ENCODE measurements at regions not wholly inside any gene's neighbourhood (a gene's known extent, or its start where the extent isn't known, plus 50 kb on each side); places are given as distances from the start of the nearest gene placed in this dataset.

DNA sequence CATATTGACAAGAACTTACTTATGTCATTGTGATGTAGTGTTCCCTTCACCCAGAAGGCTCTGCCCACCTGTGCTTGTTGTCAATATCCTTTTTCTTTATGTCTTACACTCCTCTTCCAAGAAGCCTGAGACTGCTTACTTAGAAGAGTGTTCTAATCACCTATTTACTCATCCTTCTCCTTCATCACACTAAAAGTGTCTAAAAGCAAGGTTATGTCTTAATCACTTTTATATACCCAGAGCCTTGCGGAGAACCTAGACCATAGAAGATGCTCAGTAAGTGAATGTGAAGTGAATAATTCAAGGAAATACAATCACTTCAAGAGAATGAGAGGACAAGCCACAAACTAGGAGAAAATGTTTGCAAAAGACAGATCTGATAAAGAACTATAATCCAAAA, 177.6 kb upstream of the S100G start:
- intact Hi-C loops (cut with DNase I; ENCODE audit: low total_unique reads) = no loop called here
- Histone ChIP-seq H3K36me3 (no peaks in the 10 kb centered on the region), H3K27me3 (replicated peaks in 1 of 7) (no peaks in the 10 kb centered on the region), H3K4me3 (no peak overlapping the region), H3K27ac (no peak overlapping the region), H3K9me3 (no peaks in the 10 kb centered on the region), H3K4me1 (no peaks in the 10 kb centered on the region)
- 93 to 100% (median 95%) methylated on average over 1 of the region's 1 CpG for WGBS, 5 donors
- TF ChIP-seq POLR2AphosphoS5 (IDR thresholded peaks at IDR 0.05) = no peak
- no peak for TF ChIP-seq POLR2A (IDR thresholded peaks at IDR 0.05)
- TF ChIP-seq, protein P1, sequence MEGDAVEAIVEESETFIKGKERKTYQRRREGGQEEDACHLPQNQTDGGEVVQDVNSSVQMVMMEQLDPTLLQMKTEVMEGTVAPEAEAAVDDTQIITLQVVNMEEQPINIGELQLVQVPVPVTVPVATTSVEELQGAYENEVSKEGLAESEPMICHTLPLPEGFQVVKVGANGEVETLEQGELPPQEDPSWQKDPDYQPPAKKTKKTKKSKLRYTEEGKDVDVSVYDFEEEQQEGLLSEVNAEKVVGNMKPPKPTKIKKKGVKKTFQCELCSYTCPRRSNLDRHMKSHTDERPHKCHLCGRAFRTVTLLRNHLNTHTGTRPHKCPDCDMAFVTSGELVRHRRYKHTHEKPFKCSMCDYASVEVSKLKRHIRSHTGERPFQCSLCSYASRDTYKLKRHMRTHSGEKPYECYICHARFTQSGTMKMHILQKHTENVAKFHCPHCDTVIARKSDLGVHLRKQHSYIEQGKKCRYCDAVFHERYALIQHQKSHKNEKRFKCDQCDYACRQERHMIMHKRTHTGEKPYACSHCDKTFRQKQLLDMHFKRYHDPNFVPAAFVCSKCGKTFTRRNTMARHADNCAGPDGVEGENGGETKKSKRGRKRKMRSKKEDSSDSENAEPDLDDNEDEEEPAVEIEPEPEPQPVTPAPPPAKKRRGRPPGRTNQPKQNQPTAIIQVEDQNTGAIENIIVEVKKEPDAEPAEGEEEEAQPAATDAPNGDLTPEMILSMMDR (IDR thresholded peaks at IDR 0.05 in 8 of 11, conservative IDR thresholded peaks at IDR 0.05 in 3 of 11) = no peak
- no peak for DNase-seq

DNA sequence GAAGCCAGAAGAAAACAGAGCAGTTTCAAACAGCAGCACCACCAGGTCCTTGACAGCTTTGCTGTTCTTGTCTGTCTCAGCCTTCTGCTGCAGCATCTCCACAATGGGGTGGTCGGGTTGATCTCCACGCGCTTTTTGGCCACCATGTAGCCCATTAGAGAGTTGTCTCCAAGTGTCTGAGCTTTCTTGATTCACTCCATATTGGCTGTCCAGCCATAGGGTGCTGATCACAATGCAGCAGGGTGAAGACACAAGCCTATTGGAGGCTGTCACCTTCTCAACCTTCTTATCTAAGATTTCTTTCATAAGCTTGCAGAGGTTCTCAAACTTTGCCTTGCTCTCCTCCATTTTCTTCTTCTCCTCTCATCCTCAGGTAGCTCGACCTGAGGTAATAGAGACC, 175.4 kb upstream of the S100G start:
- Histone ChIP-seq H3K9me3 (no peaks in the 10 kb centered on the region), H3K27ac (no peak overlapping the region), H3K27me3 (replicated peaks in 1 of 7) (no peaks in the 10 kb centered on the region), H3K36me3 (no peaks in the 10 kb centered on the region), H3K4me1 (no peaks in the 10 kb centered on the region), H3K4me3 (no peak overlapping the region)
- no peak for DNase-seq
- WGBS, 5 donors = 75 to 94% (median 87%) methylated on average over 1 to 4 of the region's 4 CpGs
- no peak for TF ChIP-seq POLR2A (IDR thresholded peaks at IDR 0.05)
- TF ChIP-seq, protein P1 (IDR thresholded peaks at IDR 0.05 in 8 of 11, conservative IDR thresholded peaks at IDR 0.05 in 3 of 11) = no peak
- TF ChIP-seq POLR2AphosphoS5 (IDR thresholded peaks at IDR 0.05) = no peak
- intact Hi-C loops (cut with DNase I; ENCODE audit: low total_unique reads) = no loop called here

DNA sequence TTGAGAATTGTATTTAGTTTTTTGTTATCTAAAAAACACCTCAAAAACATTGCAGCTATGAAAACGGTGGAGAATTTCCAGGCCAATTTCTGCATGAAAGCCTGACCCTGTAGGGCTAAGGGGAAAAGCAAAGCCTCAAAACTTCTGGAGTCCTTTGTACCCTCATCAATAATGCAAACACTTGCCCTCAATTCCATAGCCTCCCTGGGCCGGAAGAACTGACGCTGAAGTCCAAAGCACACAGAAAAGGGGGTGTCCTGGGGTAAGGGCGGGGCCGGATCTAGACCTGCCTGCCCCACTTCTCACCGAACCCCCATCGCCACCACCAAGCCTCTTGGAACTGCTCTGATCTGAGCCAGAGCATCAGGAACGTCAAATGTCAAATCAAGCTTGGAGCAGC, 173.9 kb upstream of the S100G start:
- intact Hi-C loops (cut with DNase I; ENCODE audit: low total_unique reads) = no loop called here
- WGBS, 5 donors = 85 to 95% (median 92%) methylated on average over 8 of the region's 8 CpGs

DNA sequence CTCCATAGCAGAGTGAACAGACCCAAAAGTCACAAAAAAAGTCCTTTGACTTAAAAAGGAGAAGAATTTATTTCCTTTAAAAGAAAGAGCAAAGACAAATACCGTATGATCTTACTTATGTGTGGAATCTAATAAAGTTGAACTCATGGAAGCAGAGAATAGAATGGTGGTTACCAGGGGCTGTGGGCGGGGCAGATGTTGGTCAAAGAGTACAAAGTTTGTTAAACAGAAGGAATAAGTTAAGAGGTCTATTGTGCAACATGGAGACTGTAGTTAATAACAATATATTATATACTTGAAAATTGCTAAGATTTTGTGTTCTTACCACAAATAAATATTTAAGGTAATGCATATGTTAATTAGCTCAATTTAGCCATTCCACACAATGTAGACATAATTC, 173.3 kb upstream of the S100G start:
- WGBS, 5 donors = 82 to 98% (median 87%) methylated on average over 2 of the region's 2 CpGs
- Histone ChIP-seq H3K27ac (no peak overlapping the region), H3K36me3 (no peaks in the 10 kb centered on the region), H3K4me3 (no peak overlapping the region), H3K4me1 (no peaks in the 10 kb centered on the region), H3K9me3 (no peaks in the 10 kb centered on the region), H3K27me3 (replicated peaks in 1 of 7) (no peaks in the 10 kb centered on the region)
- intact Hi-C loops (cut with DNase I; ENCODE audit: low total_unique reads) = no loop called here
- TF ChIP-seq, protein P1 (IDR thresholded peaks at IDR 0.05 in 8 of 11, conservative IDR thresholded peaks at IDR 0.05 in 3 of 11) = no peak
- no peak for TF ChIP-seq POLR2AphosphoS5 (IDR thresholded peaks at IDR 0.05)
- no peak for TF ChIP-seq POLR2A (IDR thresholded peaks at IDR 0.05)
- no peak for DNase-seq

More for the DNA sequence above, 173.9 kb upstream of the S100G start:
- H3K4me1 ChIP-seq = no peaks in the 10 kb centered on the region
- no peaks in the 10 kb centered on the region for H3K36me3 ChIP-seq
- no peaks in the 10 kb centered on the region for H3K27me3 ChIP-seq (replicated peaks in 1 of 7)
- no peak for TF ChIP-seq POLR2AphosphoS5 (IDR thresholded peaks at IDR 0.05)
- TF ChIP-seq, protein P1 (IDR thresholded peaks at IDR 0.05 in 8 of 11, conservative IDR thresholded peaks at IDR 0.05 in 3 of 11) = no peak
- TF ChIP-seq POLR2A (IDR thresholded peaks at IDR 0.05) = no peak
- H3K9me3 ChIP-seq = no peaks in the 10 kb centered on the region
- H3K4me3 ChIP-seq = no peak overlapping the region
- DNase-seq = no peak
- H3K27ac ChIP-seq = no peak overlapping the region
